Small intestine (tissue), 7 donors: ENCODE measurements at regions not wholly inside any gene's neighbourhood (a gene's known extent, or its start where the extent isn't known, plus 50 kb on each side); places are given as distances from the start of the nearest gene placed in this dataset.

Source experiments
- DNase-seq, 2 donors: peaks; one replicate each; pipeline versions ENCODE4 v3.0.0 to v3.0.0-alpha.2; 2013
- FAIRE-seq: peaks from 2 replicates; lab custom pipeline; 2012; peaks lifted over from hg19 to GRCh38; lab: Jason Lieb, UNC
- H3K27ac ChIP-seq, 3 donors: one replicate each; pipeline ENCODE4 v1.5.1; 2013; ENCODE audit warnings: low read length in 2 of 3, mild to moderate bottlenecking in 2 of 3, control low read depth in 1 of 3, inconsistent platforms in 1 of 3, low read depth in 1 of 3, moderate library complexity in 1 of 3
- H3K27me3 ChIP-seq, 3 donors: one replicate each; pipeline ENCODE4 v1.6.1; 2013; ENCODE audit warnings: low read length in 3 of 3, inconsistent platforms in 1 of 3; ENCODE audit not compliant: control insufficient read depth in 3 of 3, insufficient read depth in 3 of 3
- H3K36me3 ChIP-seq, 3 donors: one replicate each; pipeline ENCODE4 v1.6.1; 2013; ENCODE audit warnings: low read length in 3 of 3, inconsistent platforms in 1 of 3, low read depth in 1 of 3, mild to moderate bottlenecking in 1 of 3, moderate library complexity in 1 of 3; ENCODE audit not compliant: control insufficient read depth in 3 of 3, insufficient read depth in 2 of 3
- H3K4me1 ChIP-seq, 3 donors: one replicate each; pipeline ENCODE4 v1.6.1; 2013; ENCODE audit warnings: low read length in 2 of 3, inconsistent platforms in 1 of 3, low read depth in 1 of 3, mild to moderate bottlenecking in 1 of 3, moderate library complexity in 1 of 3; ENCODE audit not compliant: control insufficient read depth in 3 of 3, insufficient read depth in 2 of 3
- H3K4me3 ChIP-seq, 3 donors: one replicate each; pipeline ENCODE4 v1.5.1; 2013; ENCODE audit warnings: low read length in 3 of 3, control low read depth in 1 of 3, inconsistent platforms in 1 of 3, low read depth in 1 of 3, mild to moderate bottlenecking in 1 of 3, moderate library complexity in 1 of 3
- H3K9me3 ChIP-seq, 2 donors: one replicate each; pipeline ENCODE4 v1.6.1; 2013; ENCODE audit warnings: low read depth in 1 of 2, low read length in 1 of 2; ENCODE audit not compliant: control insufficient read depth in 2 of 2, insufficient read depth in 1 of 2
- WGBS, 3 donors: extraction: QIAGEN DNeasy Blood & Tissue Kit; methylation state at CpG; one replicate each; pipeline ENCODE4 v1.1.7; 2013; 5-methylcytosine and 5-hydroxymethylcytosine counted together
- donor health status: healthy with polysubstance abuse.
- donor health status: control.
- donor health status: control.
- donor health status: Bipolar disorder and iron deficiency.
- donor health status: healthy.

DNA sequence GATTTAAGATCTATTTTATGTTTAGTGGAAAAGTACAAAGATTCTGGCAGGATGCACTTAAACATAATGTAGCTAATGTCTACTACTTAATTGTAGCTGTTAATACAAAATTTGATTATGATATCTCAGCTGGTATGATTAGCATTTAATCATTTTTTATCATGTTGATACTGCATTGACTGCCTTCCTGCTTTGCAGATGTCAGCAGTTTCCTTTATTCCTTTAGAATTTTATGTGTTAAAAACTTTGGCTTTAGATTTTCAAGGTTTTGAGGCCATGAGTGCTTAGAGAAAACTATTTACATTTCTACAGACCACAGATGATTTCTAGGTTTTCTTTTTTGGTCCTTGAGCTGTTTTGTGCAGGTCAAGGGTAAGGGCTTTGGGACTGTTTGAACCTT lies 152.2 kb downstream of the ZNF326 start:
- no peak for FAIRE-seq
- no peak for DNase-seq

GRCh38 chr1:90144820-90145219 lies 149.9 kb downstream of the ZNF326 start:
- no peak for FAIRE-seq
- no peaks in the 10 kb centered on the region for H3K4me1 ChIP-seq
- no peaks in the 10 kb centered on the region for H3K36me3 ChIP-seq
- DNase-seq = no peak
- H3K27me3 ChIP-seq = no peaks in the 10 kb centered on the region
- no peak overlapping the region for H3K4me3 ChIP-seq
- peaks cover 0 to 9% of the 10 kb centered on the region in 2 donors for H3K9me3 ChIP-seq
- WGBS, 3 donors = 45 to 90% (median 73%) methylated on average over 1 of the region's 1 CpG
- H3K27ac ChIP-seq = no peak overlapping the region

More for the DNA sequence above, 152.2 kb downstream of the ZNF326 start:
- H3K36me3 ChIP-seq = no peaks in the 10 kb centered on the region
- no peak overlapping the region for H3K27ac ChIP-seq
- no peaks in the 10 kb centered on the region for H3K27me3 ChIP-seq
- no peaks in the 10 kb centered on the region for H3K4me1 ChIP-seq
- H3K4me3 ChIP-seq = no peak overlapping the region
- peaks cover 0 to 2% of the 10 kb centered on the region in 2 donors for H3K9me3 ChIP-seq

- 92 to 94% (median 92%) methylated on average over 1 of the region's 1 CpG for WGBS, 3 donors
- DNase-seq (no peak), FAIRE-seq (no peak)
- Histone ChIP-seq H3K4me1 (no peaks in the 10 kb centered on the region), H3K27me3 (no peaks in the 10 kb centered on the region), H3K4me3 (no peak overlapping the region), H3K36me3 (no peaks in the 10 kb centered on the region), H3K27ac (no peak overlapping the region), H3K9me3 (peaks cover 0 to 19% of the 10 kb centered on the region in 2 donors)
These were observed 148.7 kb downstream of the ZNF326 start for GRCh38 chr1:90143591-90143990.

DNA sequence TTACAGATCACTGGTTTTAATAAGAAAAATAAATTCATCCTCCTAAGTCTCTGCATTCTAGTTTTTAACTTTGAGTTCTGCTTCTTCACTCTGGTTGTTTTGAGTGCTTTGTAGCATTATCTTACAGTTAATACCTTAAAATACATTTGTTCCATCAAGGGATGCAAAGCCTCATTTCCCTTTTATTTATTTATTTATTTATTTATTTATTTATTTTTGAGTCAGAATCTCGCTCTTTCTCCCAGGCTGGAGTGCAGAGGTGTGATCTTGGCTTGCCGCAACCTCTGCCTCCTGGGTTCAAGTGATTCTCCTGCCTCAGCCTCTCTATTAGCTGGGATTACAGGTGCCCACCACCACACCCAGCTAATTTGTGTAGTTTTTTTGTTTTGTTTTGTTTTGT lies 147.8 kb downstream of the ZNF326 start:
- DNase-seq (no peak), FAIRE-seq (no peak)
- H3K27ac ChIP-seq = no peak overlapping the region
- H3K9me3 ChIP-seq = peaks cover 0 to 19% of the 10 kb centered on the region in 2 donors
- H3K27me3 ChIP-seq = no peaks in the 10 kb centered on the region
- H3K4me3 ChIP-seq = no peak overlapping the region
- H3K36me3 ChIP-seq = no peaks in the 10 kb centered on the region
- no peaks in the 10 kb centered on the region for H3K4me1 ChIP-seq
- WGBS, 3 donors = 75 to 83% (median 79%) methylated on average over 2 of the region's 2 CpGs

GRCh38 chr1:90139837-90140236 lies 144.9 kb downstream of the ZNF326 start:
- H3K4me1 ChIP-seq = no peaks in the 10 kb centered on the region
- no peak overlapping the region for H3K4me3 ChIP-seq
- no peak for DNase-seq
- no peaks in the 10 kb centered on the region for H3K27me3 ChIP-seq
- no peak overlapping the region for H3K27ac ChIP-seq
- H3K9me3 ChIP-seq = peaks cover 0 to 19% of the 10 kb centered on the region in 2 donors
- no peak for FAIRE-seq
- no peaks in the 10 kb centered on the region for H3K36me3 ChIP-seq

DNA sequence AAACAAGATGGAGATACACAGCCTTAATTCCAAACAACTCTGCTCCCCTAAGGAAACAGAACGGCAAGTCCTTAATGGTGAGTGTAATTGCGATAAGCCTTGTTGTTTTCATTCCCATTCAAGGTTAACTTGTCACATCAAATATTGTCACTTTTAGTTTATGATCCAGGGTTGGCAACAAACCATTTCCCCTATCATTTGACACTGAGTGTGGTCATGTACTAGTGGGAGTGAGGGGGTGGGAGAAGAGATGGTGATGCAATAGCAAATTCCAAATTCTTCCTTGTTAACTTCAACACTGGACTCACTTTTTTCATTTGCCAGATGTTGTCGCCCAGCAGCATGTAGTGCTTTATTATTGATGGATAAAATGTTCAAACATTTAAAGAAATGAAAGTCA lies 140.4 kb downstream of the ZNF326 start:
- Histone ChIP-seq H3K27ac (no peak overlapping the region), H3K4me1 (no peaks in the 10 kb centered on the region), H3K4me3 (no peak overlapping the region), H3K9me3 (peaks cover 0 to 14% of the 10 kb centered on the region in 2 donors), H3K36me3 (no peaks in the 10 kb centered on the region), H3K27me3 (no peaks in the 10 kb centered on the region)
- 49 to 57% (median 57%) methylated on average over 3 of the region's 3 CpGs for WGBS, 3 donors
- FAIRE-seq (no peak), DNase-seq (no peak)

- Histone ChIP-seq H3K9me3 (peaks cover 0 to 6% of the 10 kb centered on the region in 2 donors), H3K27ac (no peak overlapping the region), H3K4me3 (no peak overlapping the region), H3K4me1 (no peaks in the 10 kb centered on the region), H3K36me3 (no peaks in the 10 kb centered on the region), H3K27me3 (no peaks in the 10 kb centered on the region)
- WGBS, 3 donors = 68 to 72% (median 69%) methylated on average over 6 of the region's 6 CpGs
- FAIRE-seq (no peak), DNase-seq (no peak)
These were observed 139.5 kb downstream of the ZNF326 start for GRCh38 chr1:90134175-90134955.

DNA sequence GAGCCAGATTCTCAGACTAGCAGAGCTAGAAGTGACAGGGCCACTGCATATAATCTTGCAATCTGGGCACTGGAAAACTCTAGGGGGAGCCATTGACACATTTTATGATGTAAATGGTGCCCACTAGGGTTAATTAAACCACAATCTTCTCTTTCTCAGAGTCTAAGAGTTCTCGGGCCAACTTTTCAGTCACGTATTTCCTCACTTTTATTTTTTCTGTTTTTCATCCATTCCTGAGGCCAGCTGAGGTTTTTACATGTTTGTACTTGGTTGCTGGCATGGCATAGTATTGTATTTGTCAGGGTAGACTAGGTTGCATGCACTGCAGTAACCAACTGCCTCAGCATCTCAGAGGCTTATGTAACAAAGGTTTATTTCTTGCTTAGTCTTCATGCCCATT lies 138.2 kb downstream of the ZNF326 start:
- Histone ChIP-seq H3K4me1 (no peaks in the 10 kb centered on the region), H3K36me3 (no peaks in the 10 kb centered on the region), H3K27me3 (no peaks in the 10 kb centered on the region), H3K9me3 (no peaks in the 10 kb centered on the region), H3K4me3 (no peak overlapping the region), H3K27ac (no peak overlapping the region)
- DNase-seq (peak; percentile 32 to 51), FAIRE-seq (no peak)
- WGBS, 3 donors = 7 to 14% (median 12%) methylated on average over 2 of the region's 2 CpGs

DNA sequence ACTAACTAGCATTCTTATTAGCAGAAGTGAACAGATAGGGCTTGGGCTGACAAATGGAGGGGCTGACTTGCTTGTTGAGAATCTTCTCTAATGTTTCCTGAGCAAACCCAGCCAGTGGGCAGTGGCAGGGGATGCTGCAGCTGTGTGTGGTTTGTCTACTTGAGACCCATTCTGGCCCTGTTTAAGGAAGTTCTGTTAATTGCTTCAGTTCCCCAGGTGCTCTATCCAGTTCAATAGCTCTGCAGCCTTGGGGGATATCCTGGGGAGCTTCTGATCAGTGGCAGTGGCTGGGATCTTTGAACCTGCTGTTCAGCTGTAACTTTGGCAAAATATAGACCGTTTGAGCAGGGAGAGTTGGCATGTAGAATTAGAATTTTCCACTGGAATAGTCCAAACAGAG lies 137.4 kb downstream of the ZNF326 start:
- FAIRE-seq (no peak), DNase-seq (no peak)
- H3K4me3 ChIP-seq = no peak overlapping the region
- no peak overlapping the region for H3K27ac ChIP-seq
- no peaks in the 10 kb centered on the region for H3K36me3 ChIP-seq
- H3K27me3 ChIP-seq = no peaks in the 10 kb centered on the region
- no peaks in the 10 kb centered on the region for H3K4me1 ChIP-seq
- H3K9me3 ChIP-seq = no peaks in the 10 kb centered on the region
- WGBS, 3 donors = 16 to 41% (median 35%) methylated on average over 1 of the region's 1 CpG
